SU-DHL-6 (cell line): ENCODE measurements at regions not wholly inside any gene's neighbourhood (a gene's known extent, or its start where the extent isn't known, plus 50 kb on each side); places are given as distances from the start of the nearest gene placed in this dataset.

Experiments
- EZH2phosphoT487 ChIP-seq: fragments of 200-600 bp; sonication (generic), shearing (Covaris generic); conservative IDR thresholded peaks from 2 replicates; pipeline ENCODE4 v1.6.1; 2018; ENCODE audit warnings: mild to moderate bottlenecking, antibody characterized with exemption, low read length, moderate library complexity, mixed read lengths
- TF ChIP-seq, protein P1 (sequence below): fragments of 200-600 bp; sonication (generic); IDR thresholded peaks from one replicate; pipeline ENCODE4 v1.5.1; 2017; ENCODE audit warnings: antibody characterized with exemption, mild to moderate bottlenecking, low read length, moderate library complexity; ENCODE audit not compliant: insufficient read depth, poor library complexity, severe bottlenecking

GRCh38 chr11:45596571-45596970 lies 68.9 kb downstream of the CHST1 start:
- TF ChIP-seq, protein P1, sequence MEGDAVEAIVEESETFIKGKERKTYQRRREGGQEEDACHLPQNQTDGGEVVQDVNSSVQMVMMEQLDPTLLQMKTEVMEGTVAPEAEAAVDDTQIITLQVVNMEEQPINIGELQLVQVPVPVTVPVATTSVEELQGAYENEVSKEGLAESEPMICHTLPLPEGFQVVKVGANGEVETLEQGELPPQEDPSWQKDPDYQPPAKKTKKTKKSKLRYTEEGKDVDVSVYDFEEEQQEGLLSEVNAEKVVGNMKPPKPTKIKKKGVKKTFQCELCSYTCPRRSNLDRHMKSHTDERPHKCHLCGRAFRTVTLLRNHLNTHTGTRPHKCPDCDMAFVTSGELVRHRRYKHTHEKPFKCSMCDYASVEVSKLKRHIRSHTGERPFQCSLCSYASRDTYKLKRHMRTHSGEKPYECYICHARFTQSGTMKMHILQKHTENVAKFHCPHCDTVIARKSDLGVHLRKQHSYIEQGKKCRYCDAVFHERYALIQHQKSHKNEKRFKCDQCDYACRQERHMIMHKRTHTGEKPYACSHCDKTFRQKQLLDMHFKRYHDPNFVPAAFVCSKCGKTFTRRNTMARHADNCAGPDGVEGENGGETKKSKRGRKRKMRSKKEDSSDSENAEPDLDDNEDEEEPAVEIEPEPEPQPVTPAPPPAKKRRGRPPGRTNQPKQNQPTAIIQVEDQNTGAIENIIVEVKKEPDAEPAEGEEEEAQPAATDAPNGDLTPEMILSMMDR: no peak
- TF ChIP-seq EZH2phosphoT487: no peak
